Endothelial cell of umbilical vein (primary cell): ENCODE measurements at regions not wholly inside any gene's neighbourhood (a gene's known extent, or its start where the extent isn't known, plus 50 kb on each side); places are given as distances from the start of the nearest gene placed in this dataset.

Experiments
- BruUV-seq: library from RNA; stranded (reverse); fragments of 400-500 nt; replicated peaks from 2 replicates; lab custom pipeline; 2021; lab: Mats Ljungman, UMichigan
- CTCF ChIA-PET: fragments of 300-600, 350-600 bp; sonication (Branson Sonifier 250); formaldehyde crosslinking; loops from one replicate; lab custom pipeline; 2021; ENCODE audit warnings: antibody characterized with exemption, inconsistent platforms; lab: Charles Lee
- POLR2A ChIA-PET: fragments of 300-600, 350-600 bp; sonication (Branson Sonifier 250); formaldehyde crosslinking; loops from one replicate; lab custom pipeline; 2021; ENCODE audit warnings: antibody characterized with exemption, inconsistent platforms; lab: Charles Lee
- DNase-seq: peaks from one replicate; pipeline ENCODE4 v3.0.0-alpha.2; 2011; ENCODE audit warnings: low read depth, low spot score
- FAIRE-seq: peaks from 2 replicates; lab custom pipeline; 2011; peaks lifted over from hg19 to GRCh38; lab: Jason Lieb, UNC
- H2AFZ ChIP-seq: 2 replicates; pipeline ENCODE4 v1.6.0; 2012; ENCODE audit warnings: low read depth, low read length, control low read depth, inconsistent platforms
- H3K27ac ChIP-seq: 2 replicates; pipeline ENCODE4 v1.5.1; 2011; ENCODE audit warnings: low read depth, mild to moderate bottlenecking, control low read depth, low read length, moderate library complexity; ENCODE audit not compliant: insufficient read depth
- H3K27me3 ChIP-seq, 2 experiments: 2 replicates each; pipeline versions ENCODE4 v1.6.0 to v1.6.1; 2011; ENCODE audit warnings: low read length in 2 of 2, mixed read lengths in 1 of 2; ENCODE audit not compliant: control insufficient read depth in 2 of 2, insufficient read depth in 2 of 2
- H3K36me3 ChIP-seq, 2 experiments: 2 replicates in 1 of 2; 3 replicates in 1 of 2; pipeline ENCODE4 v1.5.1; 2011; ENCODE audit warnings: low read length in 2 of 2, mild to moderate bottlenecking in 1 of 2, moderate library complexity in 1 of 2; ENCODE audit not compliant: control insufficient read depth in 2 of 2, insufficient read depth in 2 of 2; ENCODE audit errors: extremely low read depth in 1 of 2
- H3K4me1 ChIP-seq: 3 replicates; pipeline ENCODE4 v1.5.1; 2011; ENCODE audit warnings: mild to moderate bottlenecking, low read length; ENCODE audit not compliant: control insufficient read depth, insufficient read depth; ENCODE audit errors: extremely low read depth
- H3K4me2 ChIP-seq: 2 replicates; pipeline ENCODE4 v1.6.1; 2011; ENCODE audit warnings: low read length, control low read depth, mixed read lengths; ENCODE audit not compliant: insufficient read depth
- H3K4me3 ChIP-seq, 3 experiments: fragments of 200-600 bp in 1 of 3; sonication (generic), shearing (Covaris generic) in 1 of 3; replicated peaks in 1 of 3; 2 replicates each; pipeline ENCODE4 v1.5.1; 2011 to 2016; ENCODE audit warnings: control low read depth in 3 of 3, low read length in 3 of 3, mild to moderate bottlenecking in 2 of 3, inconsistent platforms in 1 of 3, low read depth in 1 of 3, moderate library complexity in 1 of 3; ENCODE audit not compliant: insufficient read depth in 1 of 3
- H3K79me2 ChIP-seq: 2 replicates; pipeline ENCODE4 v1.6.0; 2012; ENCODE audit warnings: low read length, inconsistent platforms; ENCODE audit not compliant: control insufficient read depth, insufficient read depth
- H3K9ac ChIP-seq: replicated peaks from 2 replicates; pipeline ENCODE3; 2011; ENCODE audit warnings: low read length, control low read depth; ENCODE audit not compliant: insufficient read depth; ENCODE audit errors: extremely low read depth
- H3K9me1 ChIP-seq: replicated peaks from 3 replicates; pipeline ENCODE4 v1.6.0; 2011; ENCODE audit warnings: mild to moderate bottlenecking, low read length; ENCODE audit not compliant: control insufficient read depth, insufficient read depth; ENCODE audit errors: extremely low read depth
- H3K9me3 ChIP-seq: replicated peaks from 2 replicates; pipeline ENCODE4 v1.5.1; 2012; ENCODE audit warnings: low read length, inconsistent platforms; ENCODE audit not compliant: control insufficient read depth, insufficient read depth
- H4K20me1 ChIP-seq: replicated peaks from 2 replicates; pipeline ENCODE3; 2011; ENCODE audit warnings: mild to moderate bottlenecking, low read length; ENCODE audit not compliant: control insufficient read depth, insufficient read depth; ENCODE audit errors: extremely low read depth
- CTCF ChIP-seq, 2 donors: IDR thresholded peaks; 1 replicate in 1 of 2; 2 replicates in 1 of 2; pipeline ENCODE4 v1.5.1; 2011; ENCODE audit warnings: low read length in 2 of 2, mild to moderate bottlenecking in 2 of 2, moderate library complexity in 2 of 2, control low read depth in 1 of 2, inconsistent platforms in 1 of 2, low read depth in 1 of 2; ENCODE audit not compliant: insufficient read depth in 1 of 2; ENCODE audit errors: extremely low read depth in 1 of 2
- EZH2 ChIP-seq: IDR thresholded peaks from 2 replicates; pipeline ENCODE4 v1.6.1; 2012; ENCODE audit warnings: borderline replicate concordance, low read depth, mild to moderate bottlenecking, moderate library complexity, low read length, inconsistent platforms; ENCODE audit not compliant: severe bottlenecking
- FOS ChIP-seq: IDR thresholded peaks from 2 replicates; pipeline ENCODE4 v1.6.1; 2011; ENCODE audit warnings: mild to moderate bottlenecking, low read length, moderate library complexity, borderline replicate concordance; ENCODE audit not compliant: insufficient read depth
- GATA2 ChIP-seq: IDR thresholded peaks from 2 replicates; pipeline ENCODE4 v1.7.0; 2011; ENCODE audit warnings: low read depth, mild to moderate bottlenecking, moderate library complexity, mixed read lengths, low read length; ENCODE audit not compliant: insufficient read length, insufficient read depth
- JUN ChIP-seq: IDR thresholded peaks from 2 replicates; pipeline ENCODE4 v1.6.1; 2011; ENCODE audit warnings: borderline replicate concordance, low read depth; ENCODE audit not compliant: insufficient read length, insufficient read depth
- MYC ChIP-seq: IDR thresholded peaks from one replicate; pipeline ENCODE4 v1.6.1; 2011; ENCODE audit warnings: mild to moderate bottlenecking, low read depth, low read length
- POLR2A ChIP-seq: IDR thresholded peaks from 2 replicates; pipeline ENCODE4 v1.6.1; 2012; ENCODE audit warnings: low read depth, mild to moderate bottlenecking, control low read depth, low read length
- POLR2AphosphoS5 ChIP-seq: IDR thresholded peaks from 2 replicates; pipeline ENCODE4 v1.6.1; 2012; ENCODE audit warnings: low read depth, mild to moderate bottlenecking, control low read depth, low read length, moderate library complexity; ENCODE audit not compliant: insufficient read depth
- dilution Hi-C: fragments of 300-500 bp; cut with MboI; formaldehyde crosslinking; loops from one replicate; pipeline ENCODE4 v1.15.0; 2019; ENCODE audit warnings: low sequenced_read_pairs; ENCODE audit not compliant: extremely low pct_ligation_motif_present
- intact Hi-C: fragments of 100-400 bp; cut with micrococcal nuclease; formaldehyde crosslinking; loops from one replicate; pipeline ENCODE4 v1.10.0; 2022
- TF ChIP-seq, protein P1 (sequence below): IDR thresholded peaks from 2 replicates; pipeline ENCODE4 v1.6.1; 2011; ENCODE audit not compliant: insufficient read depth, insufficient read length

DNA sequence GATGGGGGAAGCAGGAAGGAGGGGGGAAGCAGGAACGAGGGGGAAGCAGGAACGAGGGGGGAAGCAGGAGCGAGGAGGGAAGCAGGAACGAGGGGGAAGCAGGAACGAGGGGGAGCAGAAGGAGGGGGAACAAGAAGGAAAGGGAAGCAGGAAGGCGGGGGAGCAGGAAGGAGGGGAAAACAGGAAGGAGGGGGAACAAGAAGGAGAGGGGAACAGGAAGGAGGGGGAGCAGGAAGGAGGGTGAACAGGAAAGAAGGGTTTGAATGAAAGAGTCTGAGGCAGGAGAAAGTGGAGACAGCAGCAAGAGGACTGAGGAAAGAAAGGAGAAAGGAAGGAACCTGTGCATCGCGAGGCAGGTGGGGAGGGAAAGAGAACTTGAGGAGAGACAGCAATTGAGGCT, 256.6 kb downstream of the PTEN start:
- H2AFZ ChIP-seq: no peak overlapping the region
- no peaks in the 10 kb centered on the region for H3K9me3 ChIP-seq
- TF ChIP-seq EZH2: no peak
- TF ChIP-seq, protein P1, sequence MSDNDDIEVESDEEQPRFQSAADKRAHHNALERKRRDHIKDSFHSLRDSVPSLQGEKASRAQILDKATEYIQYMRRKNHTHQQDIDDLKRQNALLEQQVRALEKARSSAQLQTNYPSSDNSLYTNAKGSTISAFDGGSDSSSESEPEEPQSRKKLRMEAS: no peak
- no peak for TF ChIP-seq MYC
- TF ChIP-seq GATA2: no peak
- no peak for TF ChIP-seq FOS
- no peak for TF ChIP-seq JUN
- TF ChIP-seq POLR2A: no peak
- no peak for TF ChIP-seq POLR2AphosphoS5
- no peak for TF ChIP-seq CTCF (IDR thresholded peaks at IDR 0.05; ENCODE audit: extremely low read depth in 1 of 2, insufficient read depth in 1 of 2, low read depth in 1 of 2, low read length in 2 of 2)
- FAIRE-seq (no peak), DNase-seq (no peak)
- H4K20me1 ChIP-seq: no peaks in the 10 kb centered on the region
- dilution Hi-C loops (no loop called here), intact Hi-C loops (no loop called here)
- H3K79me2 ChIP-seq: no peaks in the 10 kb centered on the region
- H3K36me3 ChIP-seq: no peaks in the 10 kb centered on the region
- H3K4me3 ChIP-seq: no peak overlapping the region
- CTCF ChIA-PET: interaction anchor here (1.1 kb wide), 1 partner anchor 256 kb away, joined by 3 read pairs; the partner anchor contains the start of genes KLLN and PTEN
- H3K4me1 ChIP-seq: no peaks in the 10 kb centered on the region
- H3K27me3 ChIP-seq: no peaks in the 10 kb centered on the region
- POLR2A ChIA-PET: no interaction called here
- no peak overlapping the region for H3K27ac ChIP-seq
- no peak overlapping the region for H3K4me2 ChIP-seq
- no peaks in the 10 kb centered on the region for H3K9me1 ChIP-seq
- BruUV-seq: no TSS peak
- no peak overlapping the region for H3K9ac ChIP-seq
